ES-I3 (cell line): ENCODE measurements at regions not wholly inside any gene's neighbourhood (a gene's known extent, or its start where the extent isn't known, plus 50 kb on each side); places are given as distances from the start of the nearest gene placed in this dataset.

ENCODE experiments used
- H3K36me3 ChIP-seq: 2 replicates; pipeline ENCODE4 v1.6.1; 2013; ENCODE audit warnings: mild to moderate bottlenecking, low read length, control low read depth, moderate library complexity; ENCODE audit not compliant: insufficient read depth
- H3K4me1 ChIP-seq: 2 replicates; pipeline ENCODE4 v1.6.1; 2013; ENCODE audit warnings: mild to moderate bottlenecking, control low read depth, low read length; ENCODE audit not compliant: insufficient read depth
- H3K9ac ChIP-seq: 2 replicates; pipeline ENCODE4 v1.6.1; 2013; ENCODE audit warnings: low read depth, mild to moderate bottlenecking, low read length, moderate library complexity
- H3K9me3 ChIP-seq: 2 replicates; pipeline ENCODE4 v1.6.1; 2013; ENCODE audit warnings: mild to moderate bottlenecking, low read length, moderate library complexity; ENCODE audit not compliant: control insufficient read depth, insufficient read depth

GRCh38 chr10:78200686-78201085, 167.0 kb downstream of the RPS24 start:
- Histone ChIP-seq H3K9ac (no peak overlapping the region), H3K9me3 (no peaks in the 10 kb centered on the region), H3K4me1 (no peaks in the 10 kb centered on the region), H3K36me3 (no peaks in the 10 kb centered on the region)

GRCh38 chr10:78202386-78202785, 168.7 kb downstream of the RPS24 start:
- H3K4me1 ChIP-seq: no peaks in the 10 kb centered on the region
- H3K9me3 ChIP-seq: no peaks in the 10 kb centered on the region
- no peak overlapping the region for H3K9ac ChIP-seq
- no peaks in the 10 kb centered on the region for H3K36me3 ChIP-seq

- no peak overlapping the region for H3K9ac ChIP-seq
- no peaks in the 10 kb centered on the region for H3K36me3 ChIP-seq
- no peaks in the 10 kb centered on the region for H3K9me3 ChIP-seq
- H3K4me1 ChIP-seq: no peaks in the 10 kb centered on the region
Measured at GRCh38 chr10:78203915-78204818, 170.5 kb downstream of the RPS24 start.

GRCh38 chr10:78205457-78206016, 171.9 kb downstream of the RPS24 start:
- Histone ChIP-seq H3K36me3 (no peaks in the 10 kb centered on the region), H3K9me3 (no peaks in the 10 kb centered on the region), H3K9ac (no peak overlapping the region), H3K4me1 (no peaks in the 10 kb centered on the region)

DNA sequence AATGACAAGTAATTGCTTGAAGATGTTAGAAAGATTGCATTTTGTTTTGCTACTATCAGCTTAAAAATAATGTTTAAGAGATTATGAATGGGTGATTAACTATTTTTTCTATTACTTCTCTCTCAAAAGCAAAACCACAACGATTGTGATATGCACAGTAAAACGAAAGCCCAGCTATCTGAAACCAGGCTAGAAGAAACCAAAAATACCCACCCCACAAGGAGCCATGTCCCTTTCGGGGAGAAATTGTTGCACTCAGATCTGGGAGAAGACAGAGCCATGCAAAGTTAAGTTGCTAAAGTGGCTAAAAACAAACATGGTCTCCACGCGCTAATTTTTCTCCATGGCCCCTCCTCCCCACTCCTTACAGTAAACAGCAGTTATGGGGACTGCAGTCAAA, 173.6 kb downstream of the RPS24 start:
- Histone ChIP-seq H3K36me3 (no peaks in the 10 kb centered on the region), H3K4me1 (no peaks in the 10 kb centered on the region), H3K9me3 (no peaks in the 10 kb centered on the region), H3K9ac (no peak overlapping the region)

- Histone ChIP-seq H3K9me3 (no peaks in the 10 kb centered on the region), H3K36me3 (no peaks in the 10 kb centered on the region), H3K4me1 (no peaks in the 10 kb centered on the region), H3K9ac (no peak overlapping the region)
Measured at GRCh38 chr10:78207776-78208175, 174.1 kb downstream of the RPS24 start.

DNA sequence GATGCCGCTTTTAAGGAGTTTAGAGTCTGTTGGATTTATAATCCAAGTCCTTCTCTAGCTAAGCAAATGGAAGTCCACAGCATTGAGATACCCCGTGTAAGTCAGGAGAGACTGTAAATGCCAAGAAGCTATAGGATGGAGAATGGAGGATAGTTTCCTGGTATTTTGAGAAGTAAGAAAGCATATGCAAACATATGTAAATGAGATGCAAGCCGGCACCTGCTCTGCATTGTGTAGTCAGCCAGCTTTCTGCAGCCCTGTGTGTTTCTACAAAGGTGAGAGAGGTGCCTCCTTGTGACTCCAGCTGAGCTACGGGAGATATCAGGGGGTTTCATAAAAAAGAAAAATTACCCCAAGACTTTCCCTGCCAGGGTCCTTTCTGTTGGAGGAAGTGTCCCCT, 176.3 kb downstream of the RPS24 start:
- H3K4me1 ChIP-seq: no peaks in the 10 kb centered on the region

DNA sequence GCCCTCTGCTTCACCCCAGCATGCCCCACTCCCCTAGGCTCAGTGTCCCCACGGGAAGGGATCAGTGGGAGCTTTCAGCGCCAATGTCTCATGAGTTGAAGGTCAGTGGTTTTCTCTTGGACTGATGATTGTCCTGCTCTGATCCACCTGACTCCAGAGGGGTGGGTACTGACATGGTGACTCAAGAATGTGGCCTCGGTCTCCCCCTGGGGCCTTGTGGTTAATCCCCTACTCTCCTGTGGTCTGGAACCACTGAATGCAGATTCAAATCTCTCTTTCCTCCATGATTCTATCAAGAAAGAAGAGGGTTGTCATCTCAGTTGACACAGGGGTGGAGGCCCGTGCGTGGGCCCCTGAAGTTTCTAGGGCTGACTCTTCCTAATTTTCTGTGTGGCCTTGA, 176.9 kb downstream of the RPS24 start:
- Histone ChIP-seq H3K9ac (no peak overlapping the region), H3K4me1 (no peaks in the 10 kb centered on the region)

More for the DNA sequence above, 176.3 kb downstream of the RPS24 start:
- no peaks in the 10 kb centered on the region for H3K36me3 ChIP-seq
- H3K9ac ChIP-seq: no peak overlapping the region
- H3K9me3 ChIP-seq: no peaks in the 10 kb centered on the region

GRCh38 chr10:78210976-78211375, 177.3 kb downstream of the RPS24 start:
- H3K9me3 ChIP-seq: no peaks in the 10 kb centered on the region
- no peaks in the 10 kb centered on the region for H3K4me1 ChIP-seq
- H3K36me3 ChIP-seq: no peaks in the 10 kb centered on the region
- H3K9ac ChIP-seq: no peak overlapping the region

More for the DNA sequence above, 176.9 kb downstream of the RPS24 start:
- Histone ChIP-seq H3K36me3 (no peaks in the 10 kb centered on the region), H3K9me3 (no peaks in the 10 kb centered on the region)

DNA sequence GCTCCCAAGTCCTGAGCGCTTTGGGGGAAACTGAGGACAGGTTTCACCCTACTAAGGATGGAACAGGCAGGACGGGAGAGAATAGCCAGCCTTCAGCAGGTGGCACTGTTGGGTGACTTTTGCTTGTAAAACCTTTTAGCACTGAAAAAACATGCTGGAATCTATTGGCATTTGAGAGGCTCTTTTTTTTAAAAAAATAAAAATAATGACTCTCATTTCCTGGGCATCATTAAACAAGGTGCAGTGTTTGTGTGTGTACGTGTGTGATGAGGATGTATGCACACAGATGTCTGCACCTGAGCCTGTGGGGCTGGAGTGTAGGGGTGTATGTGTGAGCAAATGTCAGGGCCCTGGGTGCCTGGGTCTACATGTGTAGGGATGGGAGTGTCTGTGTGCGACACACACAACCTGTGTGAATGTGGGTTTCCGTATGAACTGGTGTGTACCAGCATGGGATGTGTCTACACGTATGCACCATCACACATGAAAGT, 177.9 kb downstream of the RPS24 start:
- Histone ChIP-seq H3K36me3 (no peaks in the 10 kb centered on the region), H3K4me1 (no peaks in the 10 kb centered on the region), H3K9me3 (no peaks in the 10 kb centered on the region), H3K9ac (no peak overlapping the region)

DNA sequence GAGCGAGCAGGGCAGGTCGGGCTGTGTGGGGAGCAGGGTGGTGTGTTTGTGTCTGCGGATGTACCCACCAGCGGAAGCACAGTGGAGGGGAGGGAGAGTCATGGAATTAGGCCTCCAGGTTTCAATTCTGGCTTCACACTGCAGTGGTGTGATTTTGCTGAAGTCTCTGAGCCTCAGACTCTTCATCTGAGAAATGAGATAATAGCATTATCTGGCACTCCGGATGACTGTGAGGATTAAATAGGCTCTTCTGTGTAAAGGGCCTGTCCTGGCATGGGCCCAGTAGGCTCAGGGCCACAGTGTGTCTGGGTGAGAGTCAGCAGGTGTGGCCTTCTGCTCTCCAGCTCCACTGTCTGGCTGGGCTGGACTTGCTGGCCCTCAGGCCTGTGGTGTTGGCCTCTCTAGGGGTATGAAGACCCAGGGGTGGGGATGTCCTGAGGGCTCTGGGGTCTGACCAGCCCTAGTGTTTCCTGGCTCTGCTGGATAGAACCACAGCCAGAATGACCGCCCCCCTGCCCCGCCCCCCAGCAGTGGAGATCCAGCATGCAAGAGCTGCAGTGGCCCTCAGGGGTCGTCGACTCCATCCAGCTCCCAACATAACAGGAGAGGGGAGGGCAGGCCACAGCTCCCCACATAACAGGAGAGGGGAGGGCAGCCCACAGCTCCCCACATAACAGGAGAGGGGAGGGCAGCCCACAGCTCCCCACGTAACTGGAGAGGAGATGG, 178.6 kb downstream of the RPS24 start:
- H3K4me1 ChIP-seq: no peaks in the 10 kb centered on the region
- H3K9ac ChIP-seq: no peak overlapping the region
- H3K9me3 ChIP-seq: no peaks in the 10 kb centered on the region
- no peaks in the 10 kb centered on the region for H3K36me3 ChIP-seq

DNA sequence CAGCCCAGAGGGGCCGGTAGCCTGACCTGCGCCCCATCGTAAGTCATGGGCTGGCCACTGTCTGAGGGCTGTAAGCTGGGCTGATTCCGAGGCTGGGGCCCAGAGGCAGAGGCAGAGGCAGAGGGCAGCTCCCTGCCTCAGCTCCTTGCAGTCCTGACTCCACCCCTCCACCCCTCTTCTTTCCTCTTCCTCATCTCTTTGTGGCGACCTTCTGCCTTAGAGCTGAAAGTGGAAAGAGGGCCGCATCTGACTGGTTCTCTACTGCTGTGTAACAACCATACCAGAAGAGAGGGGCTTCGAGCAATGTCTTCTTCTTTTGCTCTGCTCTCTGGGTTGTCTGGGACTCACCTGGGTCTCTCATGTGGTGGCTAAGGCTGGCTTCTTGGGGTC, 179.1 kb downstream of the RPS24 start:
- Histone ChIP-seq H3K9ac (no peak overlapping the region), H3K9me3 (no peaks in the 10 kb centered on the region), H3K4me1 (no peaks in the 10 kb centered on the region), H3K36me3 (no peaks in the 10 kb centered on the region)

GRCh38 chr10:78214955-78215354, 181.3 kb downstream of the RPS24 start:
- Histone ChIP-seq H3K9me3 (no peaks in the 10 kb centered on the region), H3K9ac (no peak overlapping the region), H3K4me1 (no peaks in the 10 kb centered on the region), H3K36me3 (no peaks in the 10 kb centered on the region)

DNA sequence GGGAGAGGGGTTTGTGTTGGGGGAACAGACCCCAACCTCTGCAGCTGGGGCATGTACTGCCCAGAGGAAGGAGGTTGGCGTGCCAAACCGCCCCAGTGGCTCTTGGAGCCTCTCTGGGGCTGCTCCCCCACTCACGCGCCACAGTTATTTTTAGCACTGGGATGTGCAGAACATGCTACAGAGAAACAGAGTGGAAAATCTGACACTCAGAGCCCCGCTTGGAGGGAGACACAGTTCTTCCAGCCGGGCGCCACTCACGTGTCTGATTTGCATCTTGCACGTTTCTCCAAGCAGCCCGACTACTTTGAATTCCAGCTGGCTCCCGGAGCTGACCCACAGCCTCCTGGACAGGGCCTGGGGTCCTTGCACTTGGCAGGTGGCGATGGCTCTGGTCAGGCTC, 182.0 kb downstream of the RPS24 start:
- Histone ChIP-seq H3K36me3 (no peaks in the 10 kb centered on the region), H3K4me1 (no peaks in the 10 kb centered on the region), H3K9ac (no peak overlapping the region), H3K9me3 (no peaks in the 10 kb centered on the region)
